ENCODE measurements at regions not wholly inside any gene's neighbourhood (a gene's known extent, or its start where the extent isn't known, plus 50 kb on each side); places are given as distances from the start of the nearest gene placed in this dataset.

GRCh38 chr12:74614426-74614825, 76.8 kb downstream of the ATXN7L3B start:
- TF ChIP-seq CTCF (IDR thresholded peaks at IDR 0.05; ENCODE audit: low read depth, low read length), result no peak
- in situ Hi-C loops (cut with HindIII; ENCODE audit: low sequenced_read_pairs), result no loop called here
- DNase-seq (ENCODE audit: low read depth, low spot score), result no peak
- no peak overlapping the region for H3K4me3 ChIP-seq (ENCODE audit: low read depth, low read length)

GRCh38 chr12:74619084-74619483, 81.4 kb downstream of the ATXN7L3B start:
- DNase-seq (ENCODE audit: low read depth, low spot score), result no peak
- TF ChIP-seq CTCF (IDR thresholded peaks at IDR 0.05; ENCODE audit: low read depth, low read length), result no peak
- in situ Hi-C loops (cut with HindIII; ENCODE audit: low sequenced_read_pairs), result no loop called here

GRCh38 chr12:74619884-74620283, 82.2 kb downstream of the ATXN7L3B start:
- no peak for DNase-seq (ENCODE audit: low read depth, low spot score)
- no peak for TF ChIP-seq CTCF (IDR thresholded peaks at IDR 0.05; ENCODE audit: low read depth, low read length)
- in situ Hi-C loops (cut with HindIII; ENCODE audit: low sequenced_read_pairs), result no loop called here
- H3K4me3 ChIP-seq (ENCODE audit: low read depth, low read length), result no peak overlapping the region

More at GRCh38 chr12:74619084-74619483, 81.4 kb downstream of the ATXN7L3B start:
- H3K4me3 ChIP-seq (ENCODE audit: low read depth, low read length), result no peak overlapping the region

GRCh38 chr12:74620921-74621320, 83.3 kb downstream of the ATXN7L3B start:
- no peak for DNase-seq (ENCODE audit: low read depth, low spot score)
- no peak for TF ChIP-seq CTCF (IDR thresholded peaks at IDR 0.05; ENCODE audit: low read depth, low read length)
- in situ Hi-C loops (cut with HindIII; ENCODE audit: low sequenced_read_pairs), result no loop called here
- no peak overlapping the region for H3K4me3 ChIP-seq (ENCODE audit: low read depth, low read length)

DNA sequence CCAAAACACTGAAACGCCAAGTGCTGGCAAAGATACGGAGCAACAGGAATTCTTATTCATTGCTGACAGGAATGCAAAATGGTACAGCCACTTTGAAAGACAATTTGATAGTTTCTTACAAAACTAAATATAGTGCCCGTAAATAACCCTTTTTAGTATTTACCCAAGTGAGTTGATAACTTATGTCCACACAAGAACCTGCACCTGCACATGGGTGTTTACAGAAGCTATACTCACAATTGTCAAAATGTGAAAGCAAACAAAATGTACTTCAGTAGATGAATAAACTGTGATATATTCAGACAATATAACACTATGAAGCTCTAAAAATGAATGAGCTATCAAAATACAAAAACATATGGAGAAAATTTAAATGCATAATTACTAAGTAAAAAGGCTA, 86.6 kb downstream of the ATXN7L3B start:
- DNase-seq (ENCODE audit: low read depth, low spot score), result no peak
- in situ Hi-C loops (cut with HindIII; ENCODE audit: low sequenced_read_pairs), result no loop called here
- no peak overlapping the region for H3K4me3 ChIP-seq (ENCODE audit: low read depth, low read length)
- no peak for TF ChIP-seq CTCF (IDR thresholded peaks at IDR 0.05; ENCODE audit: low read depth, low read length)

DNA sequence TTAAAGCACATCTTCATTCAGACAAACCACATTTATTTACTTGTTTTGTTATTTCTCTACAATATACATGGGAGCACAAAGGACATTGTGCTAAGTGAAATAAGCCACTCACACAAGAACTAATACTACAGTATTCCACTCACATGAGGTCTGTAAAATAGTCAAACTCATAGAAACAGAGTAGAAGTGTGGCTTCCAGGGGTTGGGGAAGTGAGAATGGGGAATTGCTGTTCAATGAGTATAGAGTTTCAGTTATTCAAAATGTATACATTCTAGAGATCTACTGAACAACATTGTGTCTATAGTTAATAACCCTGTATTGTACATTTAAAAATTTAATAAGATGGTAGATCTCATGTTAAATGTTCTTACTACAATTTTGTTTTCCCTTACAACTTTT, 88.8 kb downstream of the ATXN7L3B start:
- H3K4me3 ChIP-seq (ENCODE audit: low read depth, low read length), result no peak overlapping the region
- TF ChIP-seq CTCF (IDR thresholded peaks at IDR 0.05; ENCODE audit: low read depth, low read length), result no peak
- DNase-seq (ENCODE audit: low read depth, low spot score), result no peak
- in situ Hi-C loops (cut with HindIII; ENCODE audit: low sequenced_read_pairs), result no loop called here

DNA sequence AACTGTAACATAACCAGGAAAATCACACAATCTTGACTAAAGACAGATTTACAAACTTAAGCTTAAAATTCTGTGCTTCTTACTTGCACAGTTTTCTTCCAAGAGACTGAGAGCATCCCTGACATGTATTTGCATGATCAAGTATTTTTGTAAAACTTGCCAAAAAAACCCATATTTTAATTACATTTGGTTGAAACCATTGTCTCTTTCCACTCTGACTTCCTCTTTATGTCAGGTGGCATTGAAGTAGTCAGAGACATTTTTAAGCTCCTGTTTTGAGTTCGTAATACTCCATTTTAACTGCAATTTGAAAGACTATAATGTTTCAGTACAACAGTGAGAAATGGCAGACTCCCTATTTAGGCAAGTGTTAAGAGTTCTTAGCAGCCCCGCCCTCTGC, 103.6 kb downstream of the ATXN7L3B start:
- no peak for DNase-seq (ENCODE audit: low read depth, low spot score)
- TF ChIP-seq CTCF (IDR thresholded peaks at IDR 0.05; ENCODE audit: low read depth, low read length), result no peak
- H3K4me3 ChIP-seq (ENCODE audit: low read depth, low read length), result no peak overlapping the region
- in situ Hi-C loops (cut with HindIII; ENCODE audit: low sequenced_read_pairs), result no loop called here
